Activated naive CD4-positive, alpha-beta T cell treated with anti-CD3 and anti-CD28 coated beads, Interleukin-2, amount 10 ng/mL, durations not matched to agents 7 days and 5 days (primary cell): ENCODE measurements at regions not wholly inside any gene's neighbourhood (a gene's known extent, or its start where the extent isn't known, plus 50 kb on each side); places are given as distances from the start of the nearest gene placed in this dataset.
A peak's percentile ranks its signal among the peaks of the same experiment; 100 is the strongest.
"Not testable (repeated sequence)": the region's sequence is repeated elsewhere in the genome, so short reads cannot be mapped to it uniquely, and the experiment has no call there.

Source experiments
- CTCF ChIA-PET: fragments of 350-600 bp; sonication (Branson Sonifier 250); formaldehyde crosslinking; loops from one replicate; lab custom pipeline; 2021; ENCODE audit warnings: antibody characterized with exemption; lab: Charles Lee
- DNase-seq: peaks from one replicate; pipeline ENCODE4 v3.0.0-alpha.2; 2020
- H3K27ac Mint-ChIP-seq: one replicate; pipeline ENCODE4 v1.8.0; 2021; ENCODE audit warnings: mild to moderate bottlenecking, moderate library complexity, mixed read lengths
- H3K27me3 Mint-ChIP-seq: one replicate; pipeline ENCODE4 v1.8.0; 2021; ENCODE audit warnings: mild to moderate bottlenecking, mixed read lengths
- H3K36me3 Mint-ChIP-seq: one replicate; pipeline ENCODE4 v1.8.0; 2021; ENCODE audit warnings: mixed read lengths
- H3K4me1 Mint-ChIP-seq: one replicate; pipeline ENCODE4 v1.8.0; 2021; ENCODE audit warnings: mixed read lengths
- H3K4me3 Mint-ChIP-seq: one replicate; pipeline ENCODE4 v1.8.0; 2021; ENCODE audit warnings: mild to moderate bottlenecking, moderate library complexity, mixed read lengths
- H3K9me3 Mint-ChIP-seq: one replicate; pipeline ENCODE4 v1.8.0; 2021; ENCODE audit warnings: mixed read lengths

- no peak overlapping the region for H3K27ac Mint-ChIP-seq
- no peaks in the 10 kb centered on the region for H3K27me3 Mint-ChIP-seq
- H3K9me3 Mint-ChIP-seq = peaks cover 7% of the 10 kb centered on the region
- no peak for DNase-seq
- CTCF ChIA-PET = interaction anchor here (1.1 to 1.2 kb wide), 2 partner anchors 9 to 14 kb away, joined by 4 to 6 read pairs; no protein-coding TSS in a partner anchor
- H3K36me3 Mint-ChIP-seq = peaks cover 6% of the 10 kb centered on the region
- no peak overlapping the region for H3K4me3 Mint-ChIP-seq
- H3K4me1 Mint-ChIP-seq = peaks cover 4% of the 10 kb centered on the region
Measured at GRCh38 chr13:74272826-74273225, 138.6 kb upstream of the KLF12 start.

- no peak overlapping the region for H3K27ac Mint-ChIP-seq
- H3K27me3 Mint-ChIP-seq = no peaks in the 10 kb centered on the region
- H3K4me1 Mint-ChIP-seq = no peaks in the 10 kb centered on the region
- H3K4me3 Mint-ChIP-seq = no peak overlapping the region
- H3K36me3 Mint-ChIP-seq = peaks cover 7% of the 10 kb centered on the region
- no peak for DNase-seq
- peaks cover 15% of the 10 kb centered on the region for H3K9me3 Mint-ChIP-seq
- CTCF ChIA-PET = interaction anchor here (1.3 kb wide), 1 partner anchor 17 kb away, joined by 4 read pairs; no protein-coding TSS in a partner anchor
Measured at GRCh38 chr13:74270018-74270417, 135.8 kb upstream of the KLF12 start.

GRCh38 chr13:74266861-74267260 is 132.7 kb upstream of the KLF12 start:
- CTCF ChIA-PET = interaction anchor here (1.1 kb wide), 1 partner anchor 19 kb away, joined by 3 read pairs; no protein-coding TSS in a partner anchor
- no peak overlapping the region for H3K4me3 Mint-ChIP-seq
- H3K36me3 Mint-ChIP-seq = peaks cover 10% of the 10 kb centered on the region
- no peak overlapping the region for H3K27ac Mint-ChIP-seq
- no peaks in the 10 kb centered on the region for H3K27me3 Mint-ChIP-seq
- H3K9me3 Mint-ChIP-seq = peaks cover 22% of the 10 kb centered on the region
- no peak for DNase-seq
- no peaks in the 10 kb centered on the region for H3K4me1 Mint-ChIP-seq

GRCh38 chr13:74266309-74266708 is 132.1 kb upstream of the KLF12 start:
- H3K4me3 Mint-ChIP-seq = no peak overlapping the region
- H3K9me3 Mint-ChIP-seq = peaks cover 19% of the 10 kb centered on the region
- peaks cover 7% of the 10 kb centered on the region for H3K36me3 Mint-ChIP-seq
- CTCF ChIA-PET = interaction anchor here (1.1 kb wide), 1 partner anchor 20 kb away, joined by 3 read pairs; no protein-coding TSS in a partner anchor
- no peaks in the 10 kb centered on the region for H3K27me3 Mint-ChIP-seq
- no peak overlapping the region for H3K27ac Mint-ChIP-seq
- no peak for DNase-seq
- H3K4me1 Mint-ChIP-seq = no peaks in the 10 kb centered on the region

- Mint-ChIP-seq H3K27me3 (no peaks in the 10 kb centered on the region), H3K36me3 (peaks cover 7% of the 10 kb centered on the region), H3K4me1 (peaks cover 5% of the 10 kb centered on the region), H3K27ac (no peak overlapping the region), H3K9me3 (peaks cover 19% of the 10 kb centered on the region), H3K4me3 (no peak overlapping the region)
- CTCF ChIA-PET = interaction anchor here (1.2 to 1.3 kb wide), 2 partner anchors 9 to 23 kb away, joined by 3 to 4 read pairs; no protein-coding TSS in a partner anchor
- no peak for DNase-seq
Measured at GRCh38 chr13:74264333-74264732, 130.1 kb upstream of the KLF12 start.

- peaks cover 12% of the 10 kb centered on the region for H3K9me3 Mint-ChIP-seq
- CTCF ChIA-PET = interaction anchor here (0.7 to 1.3 kb wide), 2 partner anchors 26 to 425 kb away, joined by 3 read pairs; no protein-coding TSS in a partner anchor
- H3K27ac Mint-ChIP-seq, H3K36me3 Mint-ChIP-seq, H3K4me3 Mint-ChIP-seq, DNase-seq, H3K27me3 Mint-ChIP-seq: not testable (repeated sequence)
- peaks cover 29% of the 10 kb centered on the region for H3K4me1 Mint-ChIP-seq
Measured at GRCh38 chr13:74260420-74260819, 126.2 kb upstream of the KLF12 start.

- DNase-seq = no peak
- Mint-ChIP-seq H3K4me1 (peaks cover 29% of the 10 kb centered on the region), H3K4me3 (no peak overlapping the region), H3K27ac (no peak overlapping the region), H3K9me3 (peaks cover 9% of the 10 kb centered on the region), H3K27me3 (no peaks in the 10 kb centered on the region), H3K36me3 (peaks cover 4% of the 10 kb centered on the region)
- CTCF ChIA-PET = interaction anchor here (1.3 kb wide), 1 partner anchor 27 kb away, joined by 3 read pairs; no protein-coding TSS in a partner anchor
Measured at GRCh38 chr13:74259641-74260040, 125.4 kb upstream of the KLF12 start.

GRCh38 chr13:74258961-74259360 is 124.8 kb upstream of the KLF12 start:
- CTCF ChIA-PET = no interaction called here
- Mint-ChIP-seq H3K36me3 (peaks cover 3% of the 10 kb centered on the region), H3K9me3 (peaks cover 6% of the 10 kb centered on the region), H3K4me3 (no peak overlapping the region), H3K27ac (no peak overlapping the region), H3K4me1 (peaks cover 33% of the 10 kb centered on the region), H3K27me3 (no peaks in the 10 kb centered on the region)
- DNase-seq = no peak

- peaks cover 52% of the 10 kb centered on the region for H3K4me1 Mint-ChIP-seq
Measured at GRCh38 chr13:74256969-74257368, 122.8 kb upstream of the KLF12 start.

GRCh38 chr13:74253161-74253560 is 119.0 kb upstream of the KLF12 start:
- DNase-seq = peak; percentile 44
- Mint-ChIP-seq H3K36me3 (peaks cover 2% of the 10 kb centered on the region), H3K4me3 (no peak overlapping the region), H3K9me3 (peaks cover 7% of the 10 kb centered on the region), H3K27ac (no peak overlapping the region), H3K4me1 (peaks cover 60% of the 10 kb centered on the region), H3K27me3 (no peaks in the 10 kb centered on the region)
- CTCF ChIA-PET = interaction anchor here (0.8 to 1.6 kb wide), 2 partner anchors 33 to 35 kb away, joined by 3 to 7 read pairs; no protein-coding TSS in a partner anchor

More at GRCh38 chr13:74256969-74257368, 122.8 kb upstream of the KLF12 start:
- H3K4me3 Mint-ChIP-seq = no peak overlapping the region
- no peaks in the 10 kb centered on the region for H3K27me3 Mint-ChIP-seq
- DNase-seq = no peak
- CTCF ChIA-PET = interaction anchor here (0.8 to 1.1 kb wide), 2 partner anchors 12 to 25 kb away, joined by 3 read pairs; no protein-coding TSS in a partner anchor
- H3K27ac Mint-ChIP-seq = no peak overlapping the region
- H3K36me3 Mint-ChIP-seq = no peaks in the 10 kb centered on the region
- H3K9me3 Mint-ChIP-seq = peaks cover under 1% of the 10 kb centered on the region

GRCh38 chr13:74251778-74252519 is 117.7 kb upstream of the KLF12 start:
- CTCF ChIA-PET = no interaction called here
- no peak overlapping the region for H3K27ac Mint-ChIP-seq

GRCh38 chr13:74250738-74251190 is 116.6 kb upstream of the KLF12 start:
- H3K9me3 Mint-ChIP-seq = peaks cover 9% of the 10 kb centered on the region
- H3K4me1 Mint-ChIP-seq = peaks cover 69% of the 10 kb centered on the region
- H3K27me3 Mint-ChIP-seq = peaks cover 4% of the 10 kb centered on the region
- DNase-seq = no peak
- peaks cover 5% of the 10 kb centered on the region for H3K36me3 Mint-ChIP-seq
- no peak overlapping the region for H3K27ac Mint-ChIP-seq
- CTCF ChIA-PET = no interaction called here
- no peak overlapping the region for H3K4me3 Mint-ChIP-seq

More at GRCh38 chr13:74251778-74252519, 117.7 kb upstream of the KLF12 start:
- H3K4me1 Mint-ChIP-seq = peaks cover 60% of the 10 kb centered on the region
- peaks cover 9% of the 10 kb centered on the region for H3K9me3 Mint-ChIP-seq
- H3K36me3 Mint-ChIP-seq = peaks cover 5% of the 10 kb centered on the region
- H3K4me3 Mint-ChIP-seq = no peak overlapping the region
- no peaks in the 10 kb centered on the region for H3K27me3 Mint-ChIP-seq
- DNase-seq = no peak

- H3K27ac Mint-ChIP-seq = no peak overlapping the region
- CTCF ChIA-PET = interaction anchor here (1.9 kb wide), 1 partner anchor 39 kb away, joined by 11 read pairs; no protein-coding TSS in a partner anchor
- peaks cover 13% of the 10 kb centered on the region for H3K9me3 Mint-ChIP-seq
- H3K36me3 Mint-ChIP-seq = peaks cover 13% of the 10 kb centered on the region
- no peak overlapping the region for H3K4me3 Mint-ChIP-seq
- H3K27me3 Mint-ChIP-seq = peaks cover 4% of the 10 kb centered on the region
- DNase-seq = no peak
- H3K4me1 Mint-ChIP-seq = peaks cover 83% of the 10 kb centered on the region
Measured at GRCh38 chr13:74248477-74248876, 114.3 kb upstream of the KLF12 start.

GRCh38 chr13:74246487-74246886 is 112.3 kb upstream of the KLF12 start:
- no peak overlapping the region for H3K4me3 Mint-ChIP-seq
- DNase-seq = no peak
- H3K36me3 Mint-ChIP-seq = peaks cover 26% of the 10 kb centered on the region
- peaks cover 80% of the 10 kb centered on the region for H3K4me1 Mint-ChIP-seq
- peaks cover 4% of the 10 kb centered on the region for H3K27me3 Mint-ChIP-seq
- CTCF ChIA-PET = no interaction called here
- peaks cover 29% of the 10 kb centered on the region for H3K9me3 Mint-ChIP-seq
- no peak overlapping the region for H3K27ac Mint-ChIP-seq
